GM12891 (cell line): ENCODE measurements at regions not wholly inside any gene's neighbourhood (a gene's known extent, or its start where the extent isn't known, plus 50 kb on each side); places are given as distances from the start of the nearest gene placed in this dataset.
"Not testable (repeated sequence)": the region's sequence is repeated elsewhere in the genome, so short reads cannot be mapped to it uniquely, and the experiment has no call there.

Source experiments
- POLR2A ChIP-seq: IDR thresholded peaks from 2 replicates; pipeline ENCODE4 v1.6.1; 2011; ENCODE audit warnings: low read depth, low read length, control low read depth
- POLR2AphosphoS5 ChIP-seq: IDR thresholded peaks from 2 replicates; pipeline ENCODE4 v1.6.1; 2011; ENCODE audit warnings: low read depth, low read length, control low read depth
- TAF1 ChIP-seq: IDR thresholded peaks from 2 replicates; pipeline ENCODE4 v1.6.1; 2011; ENCODE audit warnings: low read depth, low read length, control low read depth

- not testable (repeated sequence) for TF ChIP-seq POLR2A, TAF1, POLR2AphosphoS5
Measured at GRCh38 chr15:20243486-20244240, 297.9 kb downstream of the GOLGA6L6 start.
